ENCODE measurements at regions not wholly inside any gene's neighbourhood (a gene's known extent, or its start where the extent isn't known, plus 50 kb on each side); places are given as distances from the start of the nearest gene placed in this dataset.

DNA sequence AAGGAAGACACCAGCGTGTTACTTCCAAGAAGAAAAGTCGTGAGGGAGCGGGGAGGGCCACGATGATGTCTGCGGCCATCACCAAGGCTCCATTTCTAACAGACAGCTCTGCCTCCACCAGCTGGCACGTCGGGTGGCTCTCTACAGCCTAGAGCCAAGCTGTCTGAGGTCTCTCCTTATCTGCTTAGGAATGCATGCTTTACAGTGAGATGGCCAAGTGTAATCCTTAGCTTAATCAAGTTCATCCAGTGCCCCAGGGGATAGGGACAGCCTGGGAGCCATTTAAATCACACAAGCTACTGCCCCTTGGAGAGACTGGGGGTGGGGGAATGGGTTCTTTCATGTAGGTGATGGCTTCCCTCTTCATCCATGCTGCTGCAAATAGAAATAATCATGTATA lies 213.8 kb upstream of the CST7 start:
- no peaks in the 10 kb centered on the region for H3K36me3 Mint-ChIP-seq (ENCODE audit: low read depth)
- TF ChIP-seq, protein P1, sequence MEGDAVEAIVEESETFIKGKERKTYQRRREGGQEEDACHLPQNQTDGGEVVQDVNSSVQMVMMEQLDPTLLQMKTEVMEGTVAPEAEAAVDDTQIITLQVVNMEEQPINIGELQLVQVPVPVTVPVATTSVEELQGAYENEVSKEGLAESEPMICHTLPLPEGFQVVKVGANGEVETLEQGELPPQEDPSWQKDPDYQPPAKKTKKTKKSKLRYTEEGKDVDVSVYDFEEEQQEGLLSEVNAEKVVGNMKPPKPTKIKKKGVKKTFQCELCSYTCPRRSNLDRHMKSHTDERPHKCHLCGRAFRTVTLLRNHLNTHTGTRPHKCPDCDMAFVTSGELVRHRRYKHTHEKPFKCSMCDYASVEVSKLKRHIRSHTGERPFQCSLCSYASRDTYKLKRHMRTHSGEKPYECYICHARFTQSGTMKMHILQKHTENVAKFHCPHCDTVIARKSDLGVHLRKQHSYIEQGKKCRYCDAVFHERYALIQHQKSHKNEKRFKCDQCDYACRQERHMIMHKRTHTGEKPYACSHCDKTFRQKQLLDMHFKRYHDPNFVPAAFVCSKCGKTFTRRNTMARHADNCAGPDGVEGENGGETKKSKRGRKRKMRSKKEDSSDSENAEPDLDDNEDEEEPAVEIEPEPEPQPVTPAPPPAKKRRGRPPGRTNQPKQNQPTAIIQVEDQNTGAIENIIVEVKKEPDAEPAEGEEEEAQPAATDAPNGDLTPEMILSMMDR (conservative IDR thresholded peaks at IDR 0.05) = no peak
- peaks cover 6% of the 10 kb centered on the region for H3K27me3 Mint-ChIP-seq (ENCODE audit: low read depth)
- H3K27ac Mint-ChIP-seq (ENCODE audit: unreplicated experiment) = peak overlapping the region; percentile 27
- DNase-seq (ENCODE audit: low read depth, low spot score) = no peak
- H3K9me3 Mint-ChIP-seq = no peaks in the 10 kb centered on the region
- H3K4me3 Mint-ChIP-seq = no peak overlapping the region
- H3K4me1 Mint-ChIP-seq = no peaks in the 10 kb centered on the region

DNA sequence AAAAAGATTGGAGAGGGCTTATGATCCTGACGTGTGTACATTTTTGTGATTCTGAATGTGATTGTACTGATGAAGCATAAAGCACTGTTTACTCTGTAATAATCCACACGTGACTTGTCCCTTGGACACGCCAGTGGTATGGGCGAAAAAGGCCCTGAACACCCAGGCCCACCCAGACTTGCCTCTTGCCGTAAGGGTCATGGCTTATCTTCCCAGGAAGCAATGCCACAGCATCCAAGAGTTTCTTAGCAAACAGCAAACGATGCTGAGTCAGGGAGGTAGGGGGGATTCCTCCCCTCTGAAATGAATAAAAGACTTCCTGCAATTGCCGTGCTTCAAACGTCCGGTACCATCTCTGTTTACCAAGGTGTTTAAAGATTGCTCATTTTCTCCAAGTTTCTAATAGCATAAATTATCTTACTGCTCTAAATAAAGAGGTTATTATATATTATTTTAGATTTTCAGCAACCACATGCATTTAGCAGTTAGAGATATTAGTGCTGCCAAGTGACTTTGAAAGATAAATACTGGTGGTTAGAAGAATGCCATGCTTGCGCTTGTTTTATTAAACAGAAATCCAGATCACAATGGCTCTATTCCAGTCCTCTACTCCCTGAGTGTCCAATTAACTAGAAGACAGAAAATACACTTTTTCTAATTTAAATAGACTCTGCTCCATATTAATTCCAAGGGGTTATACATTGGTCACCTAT lies 212.8 kb upstream of the CST7 start:
- no peaks in the 10 kb centered on the region for H3K36me3 Mint-ChIP-seq (ENCODE audit: low read depth)
- TF ChIP-seq, protein P1 (conservative IDR thresholded peaks at IDR 0.05) = no peak
- H3K27ac Mint-ChIP-seq (ENCODE audit: unreplicated experiment) = no peak overlapping the region
- H3K4me3 Mint-ChIP-seq = no peak overlapping the region
- H3K9me3 Mint-ChIP-seq = no peaks in the 10 kb centered on the region
- no peak for DNase-seq (ENCODE audit: low read depth, low spot score)
- no peaks in the 10 kb centered on the region for H3K4me1 Mint-ChIP-seq
- H3K27me3 Mint-ChIP-seq (ENCODE audit: low read depth) = peaks cover 10% of the 10 kb centered on the region

DNA sequence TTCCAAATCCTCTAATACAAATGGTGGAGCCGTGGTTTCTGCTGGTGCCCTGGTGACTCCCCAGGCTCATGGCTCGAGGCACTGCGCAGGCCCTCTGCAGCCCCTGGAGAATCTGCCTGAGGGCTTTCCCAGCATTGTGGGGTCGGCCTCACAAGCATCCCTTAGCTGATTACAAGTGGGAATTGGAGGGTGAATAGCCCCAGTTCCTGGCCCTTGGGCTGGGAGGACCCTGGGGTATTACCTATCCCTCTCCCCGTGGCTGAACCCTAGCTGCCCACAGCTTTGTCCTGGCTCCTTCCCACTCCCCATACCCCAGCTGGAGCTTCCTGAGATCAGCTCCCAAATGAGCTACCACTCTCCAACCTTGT lies 212.2 kb upstream of the CST7 start:
- no peaks in the 10 kb centered on the region for H3K9me3 Mint-ChIP-seq
- TF ChIP-seq, protein P1 (conservative IDR thresholded peaks at IDR 0.05) = no peak
- H3K36me3 Mint-ChIP-seq (ENCODE audit: low read depth) = no peaks in the 10 kb centered on the region
- no peaks in the 10 kb centered on the region for H3K4me1 Mint-ChIP-seq
- H3K27ac Mint-ChIP-seq (ENCODE audit: unreplicated experiment) = no peak overlapping the region
- H3K27me3 Mint-ChIP-seq (ENCODE audit: low read depth) = peaks cover 10% of the 10 kb centered on the region
- DNase-seq (ENCODE audit: low read depth, low spot score) = no peak
- H3K4me3 Mint-ChIP-seq = no peak overlapping the region

DNA sequence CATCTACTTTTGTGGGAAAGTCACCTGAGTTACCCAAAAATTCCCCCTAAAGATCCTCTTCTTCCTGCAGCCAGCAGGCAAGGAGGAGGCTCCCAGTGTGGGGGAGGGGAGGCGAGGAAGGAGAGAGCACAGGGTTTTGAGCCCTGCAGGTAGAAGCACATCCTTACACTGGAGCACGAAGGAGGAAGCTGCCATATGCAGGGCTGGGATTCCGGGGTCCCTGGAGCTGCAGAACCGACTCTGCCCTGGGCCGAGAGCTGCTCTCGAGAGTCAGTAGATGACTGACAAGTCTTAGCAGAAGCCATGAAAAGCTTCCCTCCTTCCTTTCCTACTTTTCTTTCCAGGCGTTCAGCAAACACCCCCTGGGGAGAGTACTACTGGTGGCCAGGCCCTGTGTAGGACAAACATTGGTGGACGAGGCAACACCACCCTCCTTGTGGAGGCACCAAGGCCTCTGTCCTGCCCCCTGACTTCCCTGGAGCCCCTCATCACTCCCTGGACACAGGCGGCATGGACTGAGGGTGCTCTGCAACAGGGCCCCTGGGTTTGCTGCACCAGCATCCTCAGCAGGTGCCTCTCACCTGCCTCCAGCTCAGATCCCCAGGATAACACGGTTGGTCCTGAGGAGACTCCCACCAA lies 211.7 kb upstream of the CST7 start:
- Mint-ChIP-seq H3K4me3 (no peak overlapping the region), H3K27me3 (ENCODE audit: low read depth) (peaks cover 10% of the 10 kb centered on the region), H3K27ac (ENCODE audit: unreplicated experiment) (peak overlapping the region; percentile 19), H3K9me3 (no peaks in the 10 kb centered on the region), H3K4me1 (no peaks in the 10 kb centered on the region), H3K36me3 (ENCODE audit: low read depth) (no peaks in the 10 kb centered on the region)
- DNase-seq (ENCODE audit: low read depth, low spot score) = no peak
- TF ChIP-seq, protein P1 (conservative IDR thresholded peaks at IDR 0.05) = no peak

DNA sequence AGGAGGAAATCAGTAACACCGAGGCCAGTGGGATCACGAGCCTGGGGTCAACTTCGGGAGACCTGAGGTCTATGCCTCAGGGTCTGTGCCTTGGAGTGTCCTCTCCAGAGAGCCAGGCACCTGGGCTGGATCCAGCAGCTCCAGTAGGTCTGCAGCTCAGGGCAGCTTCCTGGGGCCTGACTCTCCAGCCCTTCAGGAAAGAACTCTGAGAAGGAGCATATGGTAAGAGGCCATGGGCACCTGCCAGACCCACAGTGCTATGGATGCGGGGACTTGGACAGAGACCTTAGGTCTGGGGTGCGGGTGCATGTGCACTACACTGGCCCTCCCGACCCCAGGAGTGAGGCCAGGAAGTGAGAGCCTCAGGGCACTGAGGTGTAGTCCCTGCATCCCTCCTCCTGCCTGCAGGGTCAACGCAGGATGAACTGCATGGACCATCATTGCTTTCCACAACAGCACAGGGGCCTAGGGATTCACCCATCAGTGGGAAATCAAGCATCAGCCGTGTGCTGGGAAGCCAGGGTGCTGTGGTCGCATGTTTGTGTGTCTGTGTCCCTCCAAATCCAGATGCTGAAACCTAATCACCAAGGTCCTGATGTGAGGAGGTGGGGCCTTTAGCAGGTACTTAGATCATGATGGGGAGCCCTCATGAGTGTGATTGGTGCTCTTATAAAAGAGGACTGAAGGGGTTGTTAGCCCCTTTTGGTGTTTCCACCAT lies 210.9 kb upstream of the CST7 start:
- Mint-ChIP-seq H3K36me3 (ENCODE audit: low read depth) (no peaks in the 10 kb centered on the region), H3K4me3 (no peak overlapping the region), H3K27me3 (ENCODE audit: low read depth) (peaks cover 10% of the 10 kb centered on the region), H3K27ac (ENCODE audit: unreplicated experiment) (peak overlapping the region; percentile 19), H3K4me1 (no peaks in the 10 kb centered on the region), H3K9me3 (no peaks in the 10 kb centered on the region)
- TF ChIP-seq, protein P1 (conservative IDR thresholded peaks at IDR 0.05) = no peak
- DNase-seq (ENCODE audit: low read depth, low spot score) = no peak
